MM.1S (cell line): ENCODE measurements at regions not wholly inside any gene's neighbourhood (a gene's known extent, or its start where the extent isn't known, plus 50 kb on each side); places are given as distances from the start of the nearest gene placed in this dataset.

Experiments
- CTCF ChIP-seq: fragments of 300-600 bp; sonication (generic); IDR thresholded peaks from 2 replicates; pipeline ENCODE4 v1.5.1; 2016; ENCODE audit warnings: antibody characterized with exemption, low read length, mixed read lengths
- EZH2 ChIP-seq: fragments of 300-600 bp; sonication (generic); optimal IDR thresholded peaks from 2 replicates; pipeline ENCODE3; 2017; ENCODE audit warnings: low read depth, mild to moderate bottlenecking, antibody characterized with exemption, low read length, mixed read lengths
- EZH2phosphoT487 ChIP-seq: fragments of 300-600 bp; sonication (generic); IDR thresholded peaks from 2 replicates; pipeline ENCODE4 v1.6.1; 2018; ENCODE audit warnings: antibody characterized with exemption, low read length

GRCh38 chr1:5466487-5466886 lies 525.7 kb downstream of the NPHP4 start:
- TF ChIP-seq CTCF (no peak), EZH2 (no peak), EZH2phosphoT487 (no peak)
